ENCODE measurements at regions not wholly inside any gene's neighbourhood (a gene's known extent, or its start where the extent isn't known, plus 50 kb on each side); places are given as distances from the start of the nearest gene placed in this dataset.
"Not testable (repeated sequence)": the region's sequence is repeated elsewhere in the genome, so short reads cannot be mapped to it uniquely, and the experiment has no call there.

DNA sequence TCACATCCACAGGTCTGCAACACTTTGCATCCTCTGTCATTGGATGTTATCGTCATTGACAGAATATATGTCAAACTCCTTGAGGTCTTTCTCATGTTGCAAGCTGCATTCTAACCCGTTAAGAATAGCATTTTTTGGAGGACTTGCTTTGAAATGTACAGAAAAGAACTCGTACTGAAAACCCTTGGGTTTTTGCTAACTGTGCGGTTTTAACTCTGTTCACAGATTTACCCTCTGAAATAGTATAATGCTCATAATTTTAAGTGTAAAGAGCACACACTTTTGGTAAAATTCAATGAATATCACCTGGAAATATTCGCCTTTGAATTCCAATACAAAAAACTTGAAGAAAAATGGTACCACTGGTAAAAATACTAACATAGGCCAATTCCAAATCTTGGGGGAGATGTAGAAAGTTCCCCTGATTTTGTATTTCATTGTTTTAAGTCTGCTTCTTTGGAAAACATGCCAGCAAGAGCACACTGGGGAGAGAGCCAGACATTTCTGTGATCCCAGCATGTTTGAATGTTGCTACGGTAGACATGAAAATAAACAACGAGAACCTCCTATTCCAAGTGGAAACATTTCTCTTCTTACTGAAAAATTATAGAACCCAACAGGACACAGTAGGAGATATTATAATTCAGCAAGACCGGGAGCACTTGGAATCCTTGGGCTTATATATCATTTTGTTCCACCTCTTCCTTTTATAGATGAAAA is 446.0 kb downstream of the AEBP2 start:
- no peak for DNase-seq

DNA sequence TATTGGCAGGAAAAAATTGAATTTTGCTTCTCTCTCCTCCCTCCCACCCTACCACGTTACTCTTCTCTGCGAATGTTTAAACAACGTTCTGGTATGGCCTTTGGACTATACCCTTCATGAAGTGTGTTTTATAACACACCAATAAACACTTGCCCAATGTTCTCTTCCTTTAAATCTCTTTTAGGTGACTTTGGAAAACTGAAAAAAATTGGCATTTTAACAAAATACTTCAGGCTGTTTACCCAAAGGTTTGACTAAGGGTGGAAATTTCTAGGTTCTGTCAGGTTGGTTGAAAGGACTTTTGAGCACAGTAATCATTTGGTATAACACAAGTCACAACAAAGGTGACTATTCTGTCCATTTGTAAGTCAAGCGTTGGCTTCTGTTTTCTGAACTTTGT is 446.8 kb downstream of the AEBP2 start:
- no peak for DNase-seq

DNA sequence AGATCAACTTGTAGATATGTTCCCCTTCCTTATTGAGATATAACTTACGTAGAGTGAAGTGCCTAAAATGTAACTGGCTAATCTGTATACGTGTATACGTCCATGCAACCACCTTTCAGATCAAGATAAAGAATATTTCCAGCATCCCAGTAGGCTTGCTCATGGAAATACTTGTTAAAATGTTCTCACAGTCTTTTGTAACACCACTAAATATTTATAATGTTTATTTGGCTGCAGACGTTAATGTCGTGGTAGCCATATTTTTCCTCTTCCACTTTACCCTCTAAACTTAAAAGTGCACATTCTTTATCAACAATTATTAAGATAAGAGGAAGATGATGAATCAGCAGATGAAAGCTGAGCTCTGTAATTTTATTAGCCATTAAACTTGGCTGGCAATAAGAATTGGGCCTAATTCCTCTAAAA is 447.4 kb downstream of the AEBP2 start:
- DNase-seq, result no peak

DNA sequence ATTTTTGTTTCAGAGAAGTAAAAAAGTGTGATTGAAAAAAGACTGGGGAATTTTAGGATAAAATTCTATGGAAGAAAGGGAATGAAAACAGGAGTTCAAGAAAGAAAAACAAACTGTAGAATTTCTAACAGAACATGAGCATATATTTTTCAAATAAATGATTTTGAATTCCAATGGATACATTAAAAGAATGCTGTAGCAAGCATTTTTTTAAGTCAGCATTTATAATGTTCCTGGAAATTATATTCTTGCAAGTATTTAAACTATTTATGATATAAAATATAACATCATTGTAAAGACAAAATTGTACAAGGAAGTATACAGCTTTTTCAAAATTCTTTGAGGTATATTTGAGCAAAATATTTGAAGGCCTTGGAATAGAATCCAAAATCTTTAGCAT is 450.7 kb downstream of the AEBP2 start:
- DNase-seq, result no peak

DNA sequence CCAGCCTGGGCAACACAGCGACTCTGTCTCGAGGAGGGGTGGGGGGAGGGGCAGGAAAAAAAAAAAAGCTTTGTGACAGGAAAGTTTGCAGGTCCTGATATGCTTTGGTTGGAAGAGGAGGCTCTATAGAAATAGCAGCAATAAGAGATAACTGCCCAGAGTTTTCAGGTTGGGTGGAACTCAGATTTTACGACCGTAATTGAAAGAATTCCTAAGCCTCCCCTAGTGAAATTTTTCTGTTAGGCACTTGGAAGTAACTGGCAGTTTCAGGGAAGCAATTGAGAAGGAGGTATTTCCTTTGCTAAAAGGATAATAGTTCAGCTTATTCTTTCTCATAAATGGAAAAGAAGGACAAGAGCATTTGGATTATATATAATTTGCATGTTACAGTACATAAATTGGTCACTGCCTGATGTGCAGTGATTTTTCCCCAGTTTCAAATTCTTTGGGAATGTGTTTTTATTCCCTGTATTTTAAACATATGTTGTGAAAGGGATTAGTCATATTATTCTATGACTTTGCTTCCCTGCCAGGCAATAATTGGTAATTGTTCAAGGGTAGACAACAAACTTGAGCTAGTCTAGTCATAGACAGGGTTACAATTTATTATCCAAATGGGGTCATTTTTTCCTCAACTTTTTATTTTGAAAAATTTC is 452.8 kb downstream of the AEBP2 start:
- DNase-seq, result no peak

DNA sequence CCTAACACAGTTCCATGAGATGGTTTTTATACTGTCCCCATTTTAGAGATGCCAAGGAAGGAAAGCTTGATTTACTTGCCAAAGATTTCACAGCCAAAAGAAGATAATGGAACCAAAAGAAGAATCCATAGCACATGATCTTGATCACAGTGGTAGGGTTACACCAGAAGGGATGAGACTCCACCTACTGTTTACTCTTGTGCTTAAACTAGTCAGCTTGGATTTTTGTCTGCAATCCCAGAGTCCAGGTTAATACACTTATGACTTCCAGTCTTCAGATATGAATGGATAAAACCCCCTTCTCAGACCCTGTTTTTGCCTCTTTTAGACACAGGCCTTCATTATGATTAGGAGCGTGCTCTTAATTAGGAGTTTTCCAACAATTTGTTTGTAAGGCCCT is 454.2 kb downstream of the AEBP2 start:
- no peak for DNase-seq

DNA sequence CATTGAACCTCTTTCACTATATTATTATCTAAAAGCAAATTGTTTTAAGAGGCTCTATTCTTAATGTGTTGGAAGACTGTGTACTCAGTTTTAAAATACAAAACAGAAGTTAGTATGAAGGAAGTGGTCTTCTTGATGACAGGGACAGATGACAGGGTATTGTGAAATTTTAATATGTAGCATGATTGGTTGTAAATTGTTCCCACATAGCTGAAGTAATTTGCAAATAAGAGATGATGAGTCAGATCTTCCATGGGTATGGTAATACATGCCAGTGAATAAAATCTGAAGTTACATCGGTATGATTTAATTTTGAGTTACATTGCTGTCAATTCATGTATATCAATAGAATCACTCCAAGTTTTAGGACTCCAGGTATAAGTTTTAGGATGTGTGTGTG is 454.8 kb downstream of the AEBP2 start:
- no peak for DNase-seq

DNA sequence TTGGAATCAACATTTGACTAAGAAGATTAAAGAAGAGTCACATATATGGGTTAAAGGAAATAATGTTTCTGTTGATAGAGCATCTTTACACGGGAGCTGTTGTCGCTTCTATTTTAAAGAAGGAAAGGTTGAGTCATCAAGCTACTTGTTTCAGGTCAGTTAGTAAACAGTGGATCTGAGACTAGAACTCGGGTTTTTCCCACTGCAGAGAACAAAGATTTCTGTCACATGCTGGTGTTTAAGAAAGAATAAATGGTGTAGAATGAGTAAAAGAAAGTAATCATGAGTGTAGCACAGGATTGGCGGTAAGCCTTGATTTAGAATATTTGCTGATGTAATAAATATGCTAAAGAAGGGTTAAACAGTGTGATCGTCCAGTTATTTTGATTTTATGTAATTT is 455.5 kb downstream of the AEBP2 start:
- DNase-seq, result no peak

DNA sequence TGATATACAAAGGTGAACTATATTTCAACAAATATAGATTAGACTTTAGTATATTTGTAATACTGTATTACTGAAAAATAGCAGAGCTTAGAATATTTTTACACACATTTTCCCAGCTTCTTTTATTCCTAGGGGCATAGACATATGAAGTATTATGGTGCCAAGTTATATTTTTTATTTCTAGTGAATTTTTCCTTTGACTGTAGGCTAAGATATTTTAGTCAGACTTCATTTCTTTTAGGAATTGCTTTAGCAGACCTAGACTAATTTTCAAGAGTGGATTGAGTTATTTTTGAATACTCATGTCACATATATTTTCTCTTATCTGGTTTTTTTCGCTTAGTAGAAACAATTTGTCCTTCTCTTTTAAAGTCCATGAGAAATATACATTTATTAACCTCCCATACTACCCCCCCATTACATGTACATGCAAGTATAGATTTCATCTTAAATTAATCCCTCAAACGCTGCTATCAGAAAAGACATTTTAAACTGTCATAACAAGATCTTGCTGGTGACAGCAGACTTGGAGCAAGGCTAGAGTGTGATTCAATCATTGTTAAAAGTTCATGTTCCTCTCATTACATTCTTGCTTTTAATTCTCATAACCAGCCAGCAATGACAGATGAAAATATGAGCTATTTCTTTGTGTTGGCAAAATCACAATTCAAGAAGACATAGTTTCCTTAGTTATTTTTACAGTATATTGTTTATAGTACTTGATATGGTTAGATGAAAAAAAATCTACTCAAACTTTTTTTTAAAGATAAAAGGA is 456.1 kb downstream of the AEBP2 start:
- DNase-seq, result no peak

DNA sequence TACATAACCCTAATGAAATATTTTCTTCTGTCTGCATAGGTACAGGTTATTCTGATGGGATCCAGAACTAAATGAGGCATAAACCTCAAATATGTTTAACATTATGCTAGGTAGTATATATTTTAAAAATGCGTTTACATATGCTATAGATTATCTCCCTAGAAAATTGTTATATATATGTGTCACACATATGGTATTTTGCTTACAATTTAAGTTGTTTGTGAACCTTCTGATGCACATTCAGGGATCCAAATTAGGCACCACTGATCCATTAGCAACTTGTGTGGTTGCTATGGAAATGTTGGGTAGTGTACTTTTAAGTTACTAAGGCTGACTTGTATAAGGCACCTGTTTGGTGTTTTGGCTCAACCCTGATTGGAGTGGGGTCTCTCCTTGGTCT is 456.7 kb downstream of the AEBP2 start:
- no peak for DNase-seq

DNA sequence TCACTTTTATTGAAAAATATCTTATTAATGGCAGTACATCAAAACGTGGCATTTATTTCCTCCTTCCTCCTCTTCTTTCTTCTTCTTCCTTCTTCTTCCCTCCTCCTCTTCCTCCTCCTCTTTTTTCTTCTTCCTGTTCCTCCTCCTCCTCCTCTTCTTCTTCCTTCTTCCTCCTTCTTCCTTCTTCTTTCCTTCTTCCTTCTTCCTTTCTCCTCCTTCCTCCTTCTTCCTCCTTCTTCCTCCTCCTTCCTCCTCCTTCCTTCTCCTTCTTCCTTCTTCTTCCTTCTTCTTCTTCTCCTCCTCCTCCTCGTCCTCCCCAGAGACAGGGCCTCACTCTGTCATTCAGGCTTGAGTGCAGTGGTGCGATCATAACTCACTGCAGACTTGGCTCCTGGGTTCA is 457.2 kb downstream of the AEBP2 start:
- no peak for DNase-seq

DNA sequence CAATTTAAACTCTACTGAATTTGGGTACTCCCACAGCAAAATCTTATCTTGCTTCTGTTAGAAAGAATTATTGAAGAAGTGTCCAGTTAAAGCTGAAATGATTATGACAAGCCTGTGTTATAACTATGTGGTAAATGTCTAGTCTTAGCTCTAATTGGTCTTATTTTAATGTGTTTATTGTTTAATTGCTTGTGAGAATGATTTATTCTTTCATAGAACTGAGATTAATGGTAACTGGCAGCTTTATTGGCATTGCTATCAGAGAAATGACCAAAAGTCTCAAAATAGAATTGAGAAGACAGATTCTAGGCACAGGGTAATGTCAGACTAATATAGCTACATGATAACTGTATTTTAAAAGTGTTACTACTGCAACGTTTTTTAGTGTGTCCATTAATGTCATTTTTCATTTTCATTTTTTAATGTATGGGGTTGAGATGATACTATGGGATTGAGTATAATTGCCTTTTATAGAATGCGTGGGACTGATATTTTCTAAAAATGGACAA is 458.7 kb downstream of the AEBP2 start:
- DNase-seq, result no peak

DNA sequence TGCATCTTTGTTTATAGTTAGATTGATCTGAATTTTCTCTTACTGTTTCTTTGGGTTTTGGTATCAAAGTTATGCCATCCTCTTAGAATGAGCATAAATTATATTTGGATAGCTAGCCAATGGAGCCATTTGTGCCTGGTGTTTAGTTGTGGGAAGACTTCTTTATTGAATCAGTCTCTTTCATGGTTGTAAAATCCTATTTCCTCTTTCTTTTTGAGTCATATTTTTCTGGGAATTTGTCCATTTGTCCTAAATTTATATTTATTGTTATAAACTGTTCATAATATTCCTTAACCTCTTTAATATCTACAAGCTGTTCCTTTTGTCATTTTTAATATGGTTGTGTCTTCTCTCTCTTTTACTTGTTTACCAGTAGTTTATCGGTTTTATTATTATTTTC is 462.5 kb downstream of the AEBP2 start:
- no peak for DNase-seq

DNA sequence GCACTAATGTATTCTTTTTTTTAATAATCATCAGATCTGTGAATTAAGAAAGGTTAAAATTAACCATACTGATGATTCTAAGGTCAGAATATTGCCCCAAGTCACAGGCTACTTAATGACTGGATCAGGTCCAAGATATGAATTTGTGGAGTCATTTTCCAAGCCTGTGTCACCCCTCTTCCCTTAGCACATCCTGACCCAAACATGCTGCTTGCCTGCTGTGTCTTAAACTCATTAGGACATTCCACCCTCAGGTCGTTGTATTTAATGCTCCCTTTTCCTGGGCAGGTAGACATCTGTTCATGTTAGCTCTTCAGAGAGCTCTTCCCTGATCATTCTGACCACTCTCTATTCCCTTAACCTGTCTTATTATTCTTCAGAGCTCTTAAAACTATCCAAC is 463.5 kb upstream of the PDE3A start:
- no peak for DNase-seq

DNA sequence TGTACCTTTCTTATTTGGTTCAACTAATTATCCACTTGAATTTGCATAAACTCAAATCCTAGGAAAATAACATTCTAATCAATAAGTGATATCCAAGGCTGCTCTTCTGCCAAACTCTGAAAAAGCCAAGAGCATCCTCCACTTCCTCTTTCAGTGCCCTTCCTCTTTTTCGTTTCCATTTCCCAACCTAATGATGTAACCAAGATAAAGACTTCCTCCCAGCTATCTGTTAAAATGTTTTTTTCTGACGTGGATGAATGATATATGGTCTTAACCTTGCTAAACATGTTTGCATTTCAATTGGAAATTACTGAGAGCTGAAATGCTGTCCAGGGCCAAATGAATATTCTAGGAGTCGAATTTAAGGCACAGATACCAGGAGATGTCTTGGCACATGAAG is 459.5 kb upstream of the PDE3A start:
- DNase-seq, result no peak

DNA sequence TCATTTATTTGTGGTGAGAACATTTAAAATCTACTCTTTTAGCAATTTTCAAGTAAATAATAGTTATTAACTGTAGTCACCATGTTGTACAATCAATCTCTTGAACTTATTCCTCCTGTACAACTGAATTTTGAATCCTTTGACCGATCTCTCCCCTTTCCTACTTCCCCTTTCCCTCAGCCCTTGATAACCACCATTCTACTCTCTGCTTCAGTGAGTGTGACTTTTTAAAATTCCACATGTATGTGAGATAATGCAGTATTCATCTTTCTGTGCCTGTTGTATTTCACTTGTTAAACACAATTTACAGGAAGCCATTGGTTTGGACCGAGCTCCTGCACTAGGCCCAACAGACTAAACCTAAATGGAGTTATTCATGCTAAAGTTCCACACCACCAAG is 458.9 kb upstream of the PDE3A start:
- no peak for DNase-seq

DNA sequence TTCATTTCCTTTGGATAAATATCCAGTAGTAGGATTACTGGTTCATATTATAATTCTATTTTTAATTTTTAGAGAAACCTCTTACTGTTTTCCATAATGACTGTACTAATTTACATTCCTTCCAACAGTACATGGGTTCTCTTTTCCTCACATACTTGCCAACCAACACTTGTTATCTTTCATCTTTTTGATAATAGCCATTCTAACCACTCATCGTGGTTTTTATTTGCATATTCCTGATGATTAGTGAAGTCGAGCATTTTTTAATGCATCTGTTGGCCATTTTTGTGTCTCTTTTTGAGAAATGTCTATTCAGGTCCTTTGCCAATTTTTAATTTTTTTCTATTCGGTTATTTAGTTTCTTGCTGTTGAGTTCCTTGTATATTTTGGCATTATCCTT is 457.7 kb upstream of the PDE3A start:
- DNase-seq, result no peak

DNA sequence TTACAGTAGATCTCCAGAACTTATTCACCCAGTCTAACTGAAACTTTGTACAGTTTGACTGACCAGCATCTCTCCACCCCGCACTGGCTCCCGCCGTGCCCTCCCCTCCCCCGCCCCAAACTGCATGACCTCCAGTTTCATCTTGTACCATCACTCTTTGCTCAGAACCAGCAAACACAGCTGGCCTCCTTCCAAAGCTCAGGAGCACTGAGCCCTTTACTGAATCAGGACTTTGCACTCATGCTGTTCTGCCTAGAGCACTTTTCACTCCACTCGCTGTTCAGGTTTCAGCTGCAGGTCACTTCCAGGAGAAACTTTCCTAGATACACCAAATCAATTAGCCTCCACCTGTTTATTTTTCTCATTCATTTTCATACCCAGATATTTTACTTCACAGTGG is 455.3 kb upstream of the PDE3A start:
- DNase-seq, result no peak

DNA sequence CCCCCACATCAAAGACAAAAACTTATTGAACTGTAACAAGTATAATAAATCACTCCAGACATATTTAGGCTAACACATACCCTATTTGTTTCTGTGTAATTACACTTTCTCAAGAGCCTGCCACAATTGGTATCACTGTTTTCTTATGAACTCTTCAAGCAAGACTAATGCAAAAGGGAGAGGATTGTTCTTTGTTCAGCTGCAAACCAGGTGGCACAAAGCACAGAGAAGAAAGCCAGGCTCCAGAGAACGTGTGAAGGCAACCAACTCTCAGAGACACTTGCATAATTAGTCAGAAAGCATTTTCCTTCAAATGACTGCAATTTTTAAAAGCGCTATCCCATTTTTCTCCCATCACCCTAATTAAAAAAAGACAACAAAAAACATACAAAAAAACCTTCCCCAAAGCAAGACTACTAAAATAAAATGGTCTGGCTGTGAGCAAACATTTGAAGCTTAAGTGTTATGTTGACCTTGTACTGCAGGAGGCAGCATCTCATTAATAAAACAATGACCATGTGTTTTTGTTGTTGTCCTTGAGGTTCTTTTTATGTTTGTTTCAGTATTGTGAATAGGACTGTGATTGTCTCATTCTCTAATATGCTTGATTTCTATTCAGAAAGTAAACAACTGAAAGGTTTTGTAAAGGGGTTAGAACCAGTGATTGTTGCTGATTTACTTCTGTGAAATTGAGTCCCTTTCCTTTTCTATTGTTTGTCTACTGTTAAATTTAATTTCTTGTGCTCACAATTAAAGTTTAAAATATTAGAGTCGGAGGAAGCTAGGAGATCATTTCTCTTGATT is 452.7 kb upstream of the PDE3A start:
- DNase-seq, result no peak

DNA sequence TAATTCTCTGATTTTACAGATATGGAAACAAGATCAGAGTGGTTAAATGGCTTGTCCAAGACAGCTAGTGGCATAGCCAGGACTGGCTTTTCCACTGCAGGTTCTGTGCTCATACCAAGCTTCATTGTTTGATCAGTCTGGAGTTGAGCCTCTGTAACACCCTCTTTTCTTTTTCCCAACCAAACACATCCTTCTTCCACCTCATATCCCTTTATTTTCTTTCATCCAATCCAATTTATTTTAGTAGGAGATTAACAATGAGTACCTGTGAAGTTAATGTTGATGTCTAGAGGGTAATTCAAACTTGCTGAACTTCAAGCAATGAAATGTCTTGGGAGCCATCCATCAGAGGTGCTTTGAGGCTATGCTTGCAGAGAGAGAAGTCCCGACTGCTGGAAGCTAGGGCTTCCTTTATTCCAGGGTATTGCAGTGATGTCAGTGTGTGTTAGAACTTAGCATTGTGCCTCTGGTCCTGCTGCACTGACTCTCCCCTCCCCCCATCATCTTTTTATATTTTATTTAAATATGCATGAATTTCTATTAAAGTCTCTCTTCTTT is 452.1 kb upstream of the PDE3A start:
- no peak for DNase-seq

DNA sequence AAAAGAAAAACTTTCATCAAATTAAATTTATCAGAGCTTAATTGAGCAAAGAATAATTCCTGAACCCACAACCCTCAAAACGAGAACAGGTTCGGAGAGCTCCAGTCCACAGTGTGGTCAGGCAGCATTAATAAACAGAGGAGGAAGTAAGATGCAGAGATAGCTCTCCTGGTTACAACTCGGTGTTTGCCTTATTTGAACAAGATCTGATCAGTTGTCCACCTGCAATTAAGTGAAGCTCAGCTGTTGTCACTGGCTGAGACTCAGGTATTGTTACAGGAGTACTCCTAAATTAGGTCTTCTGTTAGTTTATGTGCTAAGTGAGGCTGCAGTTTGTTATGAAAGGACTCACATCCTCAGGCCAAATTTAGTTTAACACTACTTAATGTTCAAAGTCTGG is 451.4 kb upstream of the PDE3A start:
- no peak for DNase-seq

DNA sequence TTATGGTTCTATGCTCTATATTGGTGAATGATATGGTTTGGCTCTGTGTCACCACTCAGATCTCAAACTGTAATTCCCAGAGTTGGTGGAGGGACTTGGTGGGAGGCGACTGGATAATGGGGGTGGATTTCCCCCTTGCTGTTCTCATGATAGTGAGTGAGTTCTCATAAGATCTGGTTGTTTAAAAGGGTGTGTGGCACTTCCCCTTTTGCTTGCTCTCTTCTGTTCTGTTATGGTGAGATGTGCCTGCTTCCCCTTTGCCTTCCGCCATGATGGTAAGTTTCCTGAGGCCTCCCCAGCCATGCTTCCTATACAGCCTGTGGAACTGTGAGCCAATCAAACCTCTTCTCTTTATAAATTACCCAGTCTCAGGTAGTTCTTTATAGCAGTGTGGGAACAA is 446.6 kb upstream of the PDE3A start:
- DNase-seq, result not testable (repeated sequence)

DNA sequence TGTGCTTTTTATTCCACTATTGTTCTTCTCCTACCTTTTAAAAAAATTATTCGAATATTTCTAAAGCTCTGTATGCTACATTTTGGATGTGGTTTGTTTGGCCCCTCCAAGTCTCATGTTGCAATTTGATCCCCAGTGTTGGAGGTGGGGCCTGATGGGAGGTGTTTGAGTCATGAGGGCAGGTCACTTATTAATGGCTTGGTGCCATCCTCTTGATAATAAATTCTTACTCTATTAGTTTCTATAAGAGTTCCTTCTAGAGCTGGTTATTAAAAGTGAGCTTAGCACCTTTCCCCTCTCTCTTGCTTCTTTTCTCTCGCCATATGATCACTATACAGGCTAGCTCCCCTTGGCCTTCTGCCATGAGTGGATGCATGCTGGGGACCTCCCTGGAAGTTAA is 445.6 kb upstream of the PDE3A start:
- no peak for DNase-seq
